AG09319 (cell line): ENCODE measurements at regions not wholly inside any gene's neighbourhood (a gene's known extent, or its start where the extent isn't known, plus 50 kb on each side); places are given as distances from the start of the nearest gene placed in this dataset.

Experiments used
- DNase-seq: peaks from one replicate; pipeline ENCODE4 v3.0.0-alpha.2; 2010; ENCODE audit warnings: low read depth; ENCODE audit errors: extremely low read depth
- TF ChIP-seq, protein P1 (sequence below): IDR thresholded peaks from 2 replicates; pipeline ENCODE4 v1.5.1; 2011; ENCODE audit warnings: low read depth, mild to moderate bottlenecking, inconsistent platforms, low read length, moderate library complexity

DNA sequence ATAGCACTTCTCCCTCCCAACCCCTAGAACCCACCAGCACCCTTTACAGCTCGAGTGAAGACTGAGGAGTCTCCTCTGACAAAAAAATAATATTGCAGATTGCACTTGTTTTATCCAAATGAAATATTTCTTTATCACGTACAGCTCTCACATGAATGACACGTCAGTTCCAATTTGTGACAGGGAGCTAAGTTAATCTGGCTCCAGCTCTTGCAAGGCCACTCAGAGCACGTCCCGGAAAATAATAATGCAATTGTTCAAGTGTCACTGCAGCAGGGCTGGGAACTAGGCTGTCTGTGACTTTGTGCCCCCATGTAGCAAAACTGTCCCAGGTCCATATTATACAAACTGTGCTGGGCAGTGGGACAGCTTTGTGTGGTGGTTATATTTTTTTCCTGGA lies 539.6 kb downstream of the VRK1 start:
- DNase-seq: no peak
- TF ChIP-seq, protein P1, sequence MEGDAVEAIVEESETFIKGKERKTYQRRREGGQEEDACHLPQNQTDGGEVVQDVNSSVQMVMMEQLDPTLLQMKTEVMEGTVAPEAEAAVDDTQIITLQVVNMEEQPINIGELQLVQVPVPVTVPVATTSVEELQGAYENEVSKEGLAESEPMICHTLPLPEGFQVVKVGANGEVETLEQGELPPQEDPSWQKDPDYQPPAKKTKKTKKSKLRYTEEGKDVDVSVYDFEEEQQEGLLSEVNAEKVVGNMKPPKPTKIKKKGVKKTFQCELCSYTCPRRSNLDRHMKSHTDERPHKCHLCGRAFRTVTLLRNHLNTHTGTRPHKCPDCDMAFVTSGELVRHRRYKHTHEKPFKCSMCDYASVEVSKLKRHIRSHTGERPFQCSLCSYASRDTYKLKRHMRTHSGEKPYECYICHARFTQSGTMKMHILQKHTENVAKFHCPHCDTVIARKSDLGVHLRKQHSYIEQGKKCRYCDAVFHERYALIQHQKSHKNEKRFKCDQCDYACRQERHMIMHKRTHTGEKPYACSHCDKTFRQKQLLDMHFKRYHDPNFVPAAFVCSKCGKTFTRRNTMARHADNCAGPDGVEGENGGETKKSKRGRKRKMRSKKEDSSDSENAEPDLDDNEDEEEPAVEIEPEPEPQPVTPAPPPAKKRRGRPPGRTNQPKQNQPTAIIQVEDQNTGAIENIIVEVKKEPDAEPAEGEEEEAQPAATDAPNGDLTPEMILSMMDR: no peak

DNA sequence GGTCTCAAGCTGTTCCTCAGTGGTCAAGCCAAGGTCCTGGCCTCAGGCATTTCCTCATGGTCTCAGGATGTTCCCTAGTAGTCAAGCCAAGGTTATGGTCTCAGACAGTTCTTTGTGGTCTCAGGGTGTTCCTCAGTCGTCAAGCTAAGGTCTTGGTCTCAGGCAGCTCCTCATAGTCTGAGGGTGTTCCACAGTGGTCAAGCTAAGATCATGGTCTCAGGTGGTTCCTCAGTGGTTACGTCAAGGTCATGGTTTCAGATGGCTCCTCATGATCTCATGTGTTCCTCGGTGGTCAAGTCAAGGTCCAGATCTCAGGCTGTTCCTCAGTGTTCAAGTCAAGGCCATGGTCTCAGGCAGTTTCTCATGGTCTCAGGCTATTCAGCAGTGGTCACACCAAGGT lies 540.1 kb downstream of the VRK1 start:
- TF ChIP-seq, protein P1: no peak
- DNase-seq: no peak

DNA sequence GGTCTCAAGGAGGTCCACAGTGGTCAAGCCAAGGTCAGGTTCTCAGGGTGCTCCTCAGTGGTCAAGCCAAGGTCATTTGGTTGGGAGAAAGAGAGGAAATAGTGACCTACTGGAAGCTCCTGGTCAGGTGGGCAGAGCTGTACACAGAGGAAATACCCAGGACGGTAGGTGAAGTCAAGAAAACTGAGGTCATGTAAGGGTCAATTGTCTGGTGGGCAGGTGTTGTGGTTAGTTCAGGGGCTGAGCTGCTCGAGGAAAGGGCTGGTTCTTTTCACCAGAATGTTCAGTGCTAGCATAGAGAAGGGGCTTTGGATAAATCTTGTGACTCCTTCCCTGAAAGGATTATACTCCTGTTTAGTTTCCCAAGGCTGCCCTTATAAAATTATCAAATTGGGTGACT lies 540.5 kb downstream of the VRK1 start:
- TF ChIP-seq, protein P1: no peak
- no peak for DNase-seq

- no peak for DNase-seq
- TF ChIP-seq, protein P1: no peak
These were observed 547.5 kb downstream of the VRK1 start for GRCh38 chr14:97344666-97345065.

DNA sequence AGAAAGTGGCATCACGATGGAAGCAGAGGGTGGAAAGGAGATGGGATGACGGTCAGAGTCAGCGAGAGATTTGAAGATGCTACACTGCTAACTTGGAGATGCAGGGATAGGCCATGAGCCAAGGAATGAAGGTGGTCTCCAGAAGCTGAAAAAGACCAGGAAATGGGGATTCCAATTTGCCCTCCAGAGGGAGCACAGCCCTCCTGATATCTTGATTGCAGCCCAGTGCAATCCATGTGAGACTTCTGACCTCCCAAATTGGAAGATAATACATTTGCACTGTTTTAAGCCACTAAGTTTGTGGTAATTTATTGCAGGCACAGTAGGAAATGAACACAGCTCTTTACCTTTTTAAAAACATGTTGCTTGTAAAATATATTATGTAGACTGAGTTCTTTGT lies 549.5 kb downstream of the VRK1 start:
- no peak for DNase-seq
- TF ChIP-seq, protein P1: no peak

- TF ChIP-seq, protein P1: no peak
These were observed 552.3 kb downstream of the VRK1 start for GRCh38 chr14:97349463-97349862.

GRCh38 chr14:97349946-97350345 lies 552.8 kb downstream of the VRK1 start:
- TF ChIP-seq, protein P1: no peak
- no peak for DNase-seq

More at GRCh38 chr14:97349463-97349862, 552.3 kb downstream of the VRK1 start:
- no peak for DNase-seq
